NB4 (cell line): ENCODE measurements at regions not wholly inside any gene's neighbourhood (a gene's known extent, or its start where the extent isn't known, plus 50 kb on each side); places are given as distances from the start of the nearest gene placed in this dataset.

Experiments
- CTCF ChIP-seq: IDR thresholded peaks from one replicate; pipeline ENCODE4 v1.5.1; 2012; ENCODE audit warnings: low read depth, low read length
- MYC ChIP-seq: IDR thresholded peaks from 2 replicates; pipeline ENCODE4 v1.6.1; 2011; ENCODE audit warnings: low read depth, low read length
- POLR2A ChIP-seq: IDR thresholded peaks from 2 replicates; pipeline ENCODE4 v1.6.1; 2011; ENCODE audit warnings: mild to moderate bottlenecking; ENCODE audit not compliant: insufficient read length; ENCODE audit errors: extremely low read depth

- TF ChIP-seq POLR2A (no peak), CTCF (no peak), MYC (no peak)
Measured at GRCh38 chr13:89970353-89970709, 1377.2 kb upstream of the MIR17HG start.
